ENCODE measurements at regions not wholly inside any gene's neighbourhood (a gene's known extent, or its start where the extent isn't known, plus 50 kb on each side); places are given as distances from the start of the nearest gene placed in this dataset.

- TF ChIP-seq CTCF (IDR thresholded peaks at IDR 0.05; ENCODE audit: low read depth, low read length, missing input control) (no peak), TAF1 (conservative IDR thresholded peaks at IDR 0.05) (no peak), EGR1 (IDR thresholded peaks at IDR 0.05; ENCODE audit: low read depth in 2 of 2) (no peak), NR2F2 (IDR thresholded peaks at IDR 0.05) (no peak), SP1 (IDR thresholded peaks at IDR 0.05) (no peak), YY1 (IDR thresholded peaks at IDR 0.05) (no peak), RAD21 (IDR thresholded peaks at IDR 0.05) (no peak), JUND (IDR thresholded peaks at IDR 0.05) (no peak), GABPA (IDR thresholded peaks at IDR 0.05 in 1 of 2, conservative IDR thresholded peaks at IDR 0.05 in 1 of 2) (no peak), RXRA (IDR thresholded peaks at IDR 0.05) (no peak)
- TF ChIP-seq, protein P1, sequence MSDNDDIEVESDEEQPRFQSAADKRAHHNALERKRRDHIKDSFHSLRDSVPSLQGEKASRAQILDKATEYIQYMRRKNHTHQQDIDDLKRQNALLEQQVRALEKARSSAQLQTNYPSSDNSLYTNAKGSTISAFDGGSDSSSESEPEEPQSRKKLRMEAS (IDR thresholded peaks at IDR 0.05) = no peak
- TF ChIP-seq, protein P2, sequence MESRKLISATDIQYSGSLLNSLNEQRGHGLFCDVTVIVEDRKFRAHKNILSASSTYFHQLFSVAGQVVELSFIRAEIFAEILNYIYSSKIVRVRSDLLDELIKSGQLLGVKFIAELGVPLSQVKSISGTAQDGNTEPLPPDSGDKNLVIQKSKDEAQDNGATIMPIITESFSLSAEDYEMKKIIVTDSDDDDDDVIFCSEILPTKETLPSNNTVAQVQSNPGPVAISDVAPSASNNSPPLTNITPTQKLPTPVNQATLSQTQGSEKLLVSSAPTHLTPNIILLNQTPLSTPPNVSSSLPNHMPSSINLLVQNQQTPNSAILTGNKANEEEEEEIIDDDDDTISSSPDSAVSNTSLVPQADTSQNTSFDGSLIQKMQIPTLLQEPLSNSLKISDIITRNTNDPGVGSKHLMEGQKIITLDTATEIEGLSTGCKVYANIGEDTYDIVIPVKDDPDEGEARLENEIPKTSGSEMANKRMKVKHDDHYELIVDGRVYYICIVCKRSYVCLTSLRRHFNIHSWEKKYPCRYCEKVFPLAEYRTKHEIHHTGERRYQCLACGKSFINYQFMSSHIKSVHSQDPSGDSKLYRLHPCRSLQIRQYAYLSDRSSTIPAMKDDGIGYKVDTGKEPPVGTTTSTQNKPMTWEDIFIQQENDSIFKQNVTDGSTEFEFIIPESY (IDR thresholded peaks at IDR 0.05) = no peak
- TF ChIP-seq, protein P3, sequence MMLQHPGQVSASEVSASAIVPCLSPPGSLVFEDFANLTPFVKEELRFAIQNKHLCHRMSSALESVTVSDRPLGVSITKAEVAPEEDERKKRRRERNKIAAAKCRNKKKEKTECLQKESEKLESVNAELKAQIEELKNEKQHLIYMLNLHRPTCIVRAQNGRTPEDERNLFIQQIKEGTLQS (IDR thresholded peaks at IDR 0.05) = no peak
- TF ChIP-seq, protein P4, sequence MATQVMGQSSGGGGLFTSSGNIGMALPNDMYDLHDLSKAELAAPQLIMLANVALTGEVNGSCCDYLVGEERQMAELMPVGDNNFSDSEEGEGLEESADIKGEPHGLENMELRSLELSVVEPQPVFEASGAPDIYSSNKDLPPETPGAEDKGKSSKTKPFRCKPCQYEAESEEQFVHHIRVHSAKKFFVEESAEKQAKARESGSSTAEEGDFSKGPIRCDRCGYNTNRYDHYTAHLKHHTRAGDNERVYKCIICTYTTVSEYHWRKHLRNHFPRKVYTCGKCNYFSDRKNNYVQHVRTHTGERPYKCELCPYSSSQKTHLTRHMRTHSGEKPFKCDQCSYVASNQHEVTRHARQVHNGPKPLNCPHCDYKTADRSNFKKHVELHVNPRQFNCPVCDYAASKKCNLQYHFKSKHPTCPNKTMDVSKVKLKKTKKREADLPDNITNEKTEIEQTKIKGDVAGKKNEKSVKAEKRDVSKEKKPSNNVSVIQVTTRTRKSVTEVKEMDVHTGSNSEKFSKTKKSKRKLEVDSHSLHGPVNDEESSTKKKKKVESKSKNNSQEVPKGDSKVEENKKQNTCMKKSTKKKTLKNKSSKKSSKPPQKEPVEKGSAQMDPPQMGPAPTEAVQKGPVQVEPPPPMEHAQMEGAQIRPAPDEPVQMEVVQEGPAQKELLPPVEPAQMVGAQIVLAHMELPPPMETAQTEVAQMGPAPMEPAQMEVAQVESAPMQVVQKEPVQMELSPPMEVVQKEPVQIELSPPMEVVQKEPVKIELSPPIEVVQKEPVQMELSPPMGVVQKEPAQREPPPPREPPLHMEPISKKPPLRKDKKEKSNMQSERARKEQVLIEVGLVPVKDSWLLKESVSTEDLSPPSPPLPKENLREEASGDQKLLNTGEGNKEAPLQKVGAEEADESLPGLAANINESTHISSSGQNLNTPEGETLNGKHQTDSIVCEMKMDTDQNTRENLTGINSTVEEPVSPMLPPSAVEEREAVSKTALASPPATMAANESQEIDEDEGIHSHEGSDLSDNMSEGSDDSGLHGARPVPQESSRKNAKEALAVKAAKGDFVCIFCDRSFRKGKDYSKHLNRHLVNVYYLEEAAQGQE (IDR thresholded peaks at IDR 0.05) = no peak
Observed at GRCh38 chr6:117210279-117210678, 55.1 kb upstream of the VGLL2 start.
